K562 (cell line): ENCODE measurements at regions not wholly inside any gene's neighbourhood (a gene's known extent, or its start where the extent isn't known, plus 50 kb on each side); places are given as distances from the start of the nearest gene placed in this dataset.

Source experiments
- ATAC-seq: fragments of 200-7000 bp; cut with Tn5 transposase; 3 replicates; pipeline ENCODE4 v1.9.1; 2020; ENCODE audit warnings: moderate library complexity
- BruUV-seq: library from RNA; stranded (reverse); fragments of 400-500 nt; replicated peaks from 2 replicates; lab custom pipeline; 2021; lab: Mats Ljungman, UMichigan
- CTCF ChIA-PET: fragments of 300-600 bp; formaldehyde crosslinking; extraction: SDS; loops from one replicate; lab custom pipeline; 2021; ENCODE audit warnings: low intra/inter-chr PET ratio; lab: Yijun Ruan, JAX
- POLR2A ChIA-PET: fragments of 300-600, 350-650 bp; sonication (Branson Sonifier 250); formaldehyde crosslinking; extraction: SDS; loops from one replicate; lab custom pipeline; 2021; ENCODE audit warnings: antibody characterized with exemption, inconsistent platforms; lab: Yijun Ruan, JAX
- DNase-seq, 4 experiments: peaks; one replicate each; pipeline versions ENCODE4 v3.0.0 to v3.0.0-alpha.2; 2011 to 2018; ENCODE audit warnings: low spot score in 3 of 4, mixed read lengths in 3 of 4; ENCODE audit errors: extremely low read depth in 1 of 4
- FAIRE-seq: peaks from 2 replicates; lab custom pipeline; 2011; peaks lifted over from hg19 to GRCh38; lab: Jason Lieb, UNC
- H2AFZ ChIP-seq: 2 replicates; pipeline ENCODE4 v1.6.0; 2011; ENCODE audit warnings: low read depth, low read length, control low read depth, inconsistent platforms
- H3K27ac ChIP-seq: fragments of 200-600 bp; 3 replicates; pipeline ENCODE4 v1.8.0; 2011; ENCODE audit warnings: low read depth, mild to moderate bottlenecking, control low read depth, inconsistent platforms, low read length, moderate library complexity, mixed read lengths; ENCODE audit errors: extremely low read depth
- H3K27me3 ChIP-seq, 2 experiments: fragments of 300-600 bp in 1 of 2; 2 replicates in 1 of 2; 3 replicates in 1 of 2; pipeline versions ENCODE4 v1.6.0 to v1.8.0; 2011; ENCODE audit warnings: inconsistent platforms in 2 of 2, low read length in 2 of 2, mild to moderate bottlenecking in 1 of 2, mixed read lengths in 1 of 2, moderate library complexity in 1 of 2; ENCODE audit not compliant: control insufficient read depth in 2 of 2, insufficient read depth in 2 of 2
- H3K36me3 ChIP-seq: fragments of 300-600 bp; 3 replicates; pipeline ENCODE4 v1.8.0; 2011; ENCODE audit warnings: mild to moderate bottlenecking, low read length, inconsistent platforms; ENCODE audit not compliant: control insufficient read depth, insufficient read depth
- H3K4me1 ChIP-seq, 2 experiments: fragments of 200-600 bp in 1 of 2; replicated peaks in 1 of 2; 2 replicates in 1 of 2; 3 replicates in 1 of 2; pipeline versions ENCODE4 v1.5.1 to v1.8.0; 2011; ENCODE audit warnings: inconsistent platforms in 2 of 2, low read length in 2 of 2, mild to moderate bottlenecking in 1 of 2, mixed read lengths in 1 of 2, moderate library complexity in 1 of 2; ENCODE audit not compliant: control insufficient read depth in 2 of 2, insufficient read depth in 2 of 2
- H3K4me2 ChIP-seq: 2 replicates; pipeline ENCODE4 v1.6.1; 2011; ENCODE audit warnings: low read length, control low read depth, inconsistent platforms, mixed read lengths; ENCODE audit not compliant: insufficient read depth
- H3K4me3 ChIP-seq: fragments of 200-600 bp; sonication (generic), shearing (Covaris generic); 2 replicates; pipeline ENCODE4 v1.5.1; 2016; ENCODE audit warnings: control low read depth, inconsistent platforms
- H3K79me2 ChIP-seq: fragments of 200-600 bp; 3 replicates; pipeline ENCODE4 v1.8.0; 2011; ENCODE audit warnings: low read length, inconsistent platforms; ENCODE audit not compliant: control insufficient read depth, insufficient read depth
- H3K9ac ChIP-seq, 2 experiments: 2 replicates each; pipeline versions ENCODE4 v1.6.0 to v1.6.1; 2011; ENCODE audit warnings: low read depth in 2 of 2, low read length in 2 of 2, control low read depth in 1 of 2, inconsistent platforms in 1 of 2, mild to moderate bottlenecking in 1 of 2, mixed read lengths in 1 of 2; ENCODE audit not compliant: insufficient read depth in 1 of 2
- H3K9me1 ChIP-seq: one replicate; pipeline ENCODE4 v1.6.0; 2011; ENCODE audit warnings: inconsistent platforms, mild to moderate bottlenecking, low read length, moderate library complexity; ENCODE audit not compliant: control insufficient read depth, insufficient read depth
- H3K9me3 ChIP-seq: replicated peaks from 2 replicates; pipeline ENCODE4 v1.5.1; 2011; ENCODE audit warnings: low read depth, low read length, inconsistent platforms; ENCODE audit not compliant: control insufficient read depth, insufficient read depth
- H4K20me1 ChIP-seq: replicated peaks from 2 replicates; pipeline ENCODE4 v1.6.1; 2011; ENCODE audit warnings: low read length, inconsistent platforms, mixed read lengths; ENCODE audit not compliant: control insufficient read depth, insufficient read depth
- HNRNPH1 ChIP-seq: fragments of 200-400 bp; formaldehyde crosslinking; optimal IDR thresholded peaks from 2 replicates; pipeline ENCODE3; 2017; ENCODE audit warnings: low read depth, mild to moderate bottlenecking, low read length, moderate library complexity
- MCM5 ChIP-seq: fragments of 450-650 bp; IDR thresholded peaks from 2 replicates; pipeline ENCODE4 v1.6.1; 2016; ENCODE audit warnings: low read depth
- RFX5 ChIP-seq: IDR thresholded peaks from 2 replicates; pipeline ENCODE4 v1.6.1; 2011; ENCODE audit warnings: low read depth, mild to moderate bottlenecking, improper control_type of control experiment, low read length
- ZFP36 ChIP-seq: fragments of 150-350 bp; IDR thresholded peaks from 2 replicates; pipeline ENCODE4 v1.6.1; 2018; ENCODE audit warnings: low read length, low read depth; ENCODE audit not compliant: partially characterized antibody
- ZNF561 ChIP-seq: fragments of 450-650 bp; formaldehyde crosslinking; conservative IDR thresholded peaks from 2 replicates; pipeline ENCODE4 v1.4.0; 2020; ENCODE audit warnings: mild to moderate bottlenecking, moderate library complexity
- ZNF766 ChIP-seq: fragments of 200-800 bp; sonication (Bioruptor generic); conservative IDR thresholded peaks from 2 replicates; pipeline ENCODE4 v1.6.1; 2016; ENCODE audit warnings: missing genetic modification characterization, missing compliant biosample characterization
- WGBS: fragments of 100-300 bp; shearing (Covaris generic); methylation state at CpG from one replicate; pipeline ENCODE4 v1.1.6; 2016; ENCODE audit warnings: low coverage, mixed read lengths; ENCODE audit not compliant: insufficient coverage; ENCODE audit errors: missing lambda C conversion rate; 5-methylcytosine and 5-hydroxymethylcytosine counted together
- in situ Hi-C: fragments of 300-500 bp; cut with MboI; formaldehyde crosslinking; loops from 4 replicates; pipeline ENCODE4 v1.15.0; 2018; ENCODE audit warnings: inconsistent platforms, mixed read lengths
- intact Hi-C: fragments of 100-400 bp; cut with micrococcal nuclease; formaldehyde crosslinking; loops from 2 replicates; pipeline ENCODE4 v1.14.2; 2022

DNA sequence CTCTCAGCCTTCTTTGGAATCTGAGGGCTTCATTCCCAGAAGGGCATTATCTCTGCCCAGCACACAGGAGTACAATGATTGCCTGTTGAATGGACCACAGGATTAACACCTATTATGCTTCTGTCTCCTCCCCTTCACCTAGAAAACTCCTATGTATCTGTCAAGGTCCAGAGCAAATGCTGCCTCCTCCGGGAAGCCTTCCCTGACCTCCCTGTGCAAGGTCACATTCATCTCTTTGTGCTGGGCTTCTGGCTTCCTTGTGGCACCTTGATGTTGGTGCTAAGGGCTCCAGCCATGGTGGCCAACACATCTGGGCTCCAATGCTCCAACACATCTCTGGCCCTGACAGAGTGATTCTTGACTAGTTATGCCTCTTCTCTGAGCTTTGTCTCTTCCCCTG lies 49.9 kb upstream of the ATP2B2 start:
- no peak for TF ChIP-seq RFX5
- TF ChIP-seq ZFP36: peak; percentile 93
- Histone ChIP-seq H3K79me2 (no peaks in the 10 kb centered on the region), H3K4me1 (no peaks in the 10 kb centered on the region; a peak in 2 of 5 replicates), H4K20me1 (no peaks in the 10 kb centered on the region; the same call in 1 of the 2 replicates), H2AFZ (no peak overlapping the region), H3K27ac (no peak overlapping the region), H3K4me3 (no peak overlapping the region), H3K9me3 (no peaks in the 10 kb centered on the region), H3K27me3 (peaks cover 8 to 37% of the 10 kb centered on the region in 2 experiments; a peak in 3 of 5 replicates), H3K4me2 (no peak overlapping the region), H3K36me3 (no peaks in the 10 kb centered on the region), H3K9ac (no peak overlapping the region), H3K9me1 (no peaks in the 10 kb centered on the region)
- DNase-seq (no peak), ATAC-seq (no peak), FAIRE-seq (no peak)
- POLR2A ChIA-PET: no interaction called here
- in situ Hi-C loops: no loop called here
- CTCF ChIA-PET: no interaction called here
- WGBS: 0% methylated on average over 1 of the region's 1 CpG
- BruUV-seq: no TSS peak
- intact Hi-C loops: no loop called here

DNA sequence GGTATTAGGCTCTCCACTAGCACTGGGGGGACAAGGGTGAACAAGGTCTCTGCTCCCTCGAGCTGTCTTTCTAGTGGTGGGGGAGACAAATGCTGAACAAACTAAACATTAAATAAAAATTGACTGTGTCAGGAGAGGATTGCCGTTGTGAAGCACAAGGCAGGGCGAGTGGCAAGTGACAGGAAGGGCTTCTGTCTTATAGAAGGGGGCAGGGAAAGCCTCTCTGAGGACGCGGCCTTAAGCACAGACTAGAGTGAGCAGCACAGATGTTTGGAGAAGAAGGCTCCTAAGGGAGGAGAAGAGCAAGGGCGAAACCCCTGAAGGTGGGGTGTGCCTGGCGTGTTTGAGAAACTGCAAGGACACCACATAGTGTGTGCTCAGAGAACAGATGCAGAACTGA lies 50.9 kb upstream of the ATP2B2 start:
- FAIRE-seq (no peak), ATAC-seq (no peak), DNase-seq (no peak)
- no peaks in the 10 kb centered on the region for H4K20me1 ChIP-seq
- H3K27me3 ChIP-seq: peaks cover 3 to 34% of the 10 kb centered on the region in 2 experiments; a peak in 3 of 5 replicates
- H3K9me3 ChIP-seq: no peaks in the 10 kb centered on the region
- H3K4me3 ChIP-seq: no peak overlapping the region
- no peaks in the 10 kb centered on the region for H3K79me2 ChIP-seq
- in situ Hi-C loops: no loop called here
- WGBS: 0% methylated on average over 7 of the region's 7 CpGs
- no TSS peak for BruUV-seq
- TF ChIP-seq ZNF561 (CRISPR knock-in tag) (no peak), ZNF766 (CRISPR knock-in tag) (no peak), HNRNPH1 (no peak), MCM5 (no peak)
- H3K4me1 ChIP-seq: no peaks in the 10 kb centered on the region; a peak in 2 of 5 replicates
- ChIA-PET POLR2A (interaction anchor here (1.0 kb wide), 1 partner anchor 12 kb away, joined by 5 read pairs; no protein-coding TSS in a partner anchor), CTCF (no interaction called here)
- H3K4me2 ChIP-seq: no peak overlapping the region
- intact Hi-C loops: no loop called here
- no peaks in the 10 kb centered on the region for H3K9me1 ChIP-seq
- no peak overlapping the region for H3K27ac ChIP-seq
- no peak overlapping the region for H2AFZ ChIP-seq
- H3K9ac ChIP-seq: no peak overlapping the region
- no peaks in the 10 kb centered on the region for H3K36me3 ChIP-seq
